ENCODE measurements at regions not wholly inside any gene's neighbourhood (a gene's known extent, or its start where the extent isn't known, plus 50 kb on each side); places are given as distances from the start of the nearest gene placed in this dataset.

GRCh38 chr20:11483697-11484096, 434.0 kb upstream of the BTBD3 start:
- Histone ChIP-seq H3K36me3 (ENCODE audit: control insufficient read depth, insufficient read depth, low read length) (no peaks in the 10 kb centered on the region), H3K4me1 (ENCODE audit: control insufficient read depth, insufficient read depth, low read length) (no peaks in the 10 kb centered on the region), H3K27me3 (ENCODE audit: control insufficient read depth, insufficient read depth, low read length) (no peaks in the 10 kb centered on the region), H3K27ac (ENCODE audit: low read depth, low read length) (no peak overlapping the region), H3K4me3 (ENCODE audit: low read depth, low read length) (no peak overlapping the region), H3K9me3 (ENCODE audit: control insufficient read depth, insufficient read depth, low read length) (no peaks in the 10 kb centered on the region)
- no peak for DNase-seq (ENCODE audit: low read depth in 4 of 6, low spot score in 6 of 6)
- WGBS (ENCODE audit: insufficient coverage) = no CpG with 5 or more reads among the region's 1 CpG

DNA sequence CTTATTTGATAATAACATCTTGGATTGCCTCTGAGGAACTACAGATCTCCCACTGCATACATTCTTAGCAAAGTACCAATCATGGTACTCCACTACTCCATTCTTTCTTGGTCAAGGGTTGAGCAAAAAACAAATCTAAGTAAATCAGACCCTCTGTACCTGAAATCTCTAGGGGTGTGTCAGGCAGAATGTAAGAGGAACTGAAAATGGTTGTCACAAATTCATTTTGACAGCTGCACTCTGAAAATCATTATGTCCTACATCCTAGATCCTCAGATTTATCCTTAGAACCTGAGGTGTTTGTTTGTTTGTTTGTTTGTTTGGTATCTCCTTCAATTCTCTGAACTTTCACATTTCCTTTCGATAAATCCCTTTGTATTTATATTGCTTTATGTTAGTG, 433.2 kb upstream of the BTBD3 start:
- DNase-seq (ENCODE audit: low read depth in 4 of 6, low spot score in 6 of 6) = no peak
- WGBS (ENCODE audit: insufficient coverage) = no CpG with 5 or more reads among the region's 1 CpG
- Histone ChIP-seq H3K27ac (ENCODE audit: low read depth, low read length) (no peak overlapping the region), H3K27me3 (ENCODE audit: control insufficient read depth, insufficient read depth, low read length) (no peaks in the 10 kb centered on the region), H3K36me3 (ENCODE audit: control insufficient read depth, insufficient read depth, low read length) (no peaks in the 10 kb centered on the region), H3K9me3 (ENCODE audit: control insufficient read depth, insufficient read depth, low read length) (no peaks in the 10 kb centered on the region), H3K4me1 (ENCODE audit: control insufficient read depth, insufficient read depth, low read length) (no peaks in the 10 kb centered on the region), H3K4me3 (ENCODE audit: low read depth, low read length) (no peak overlapping the region)

- Histone ChIP-seq H3K4me3 (ENCODE audit: low read depth, low read length) (no peak overlapping the region), H3K36me3 (ENCODE audit: control insufficient read depth, insufficient read depth, low read length) (no peaks in the 10 kb centered on the region), H3K9me3 (ENCODE audit: control insufficient read depth, insufficient read depth, low read length) (no peaks in the 10 kb centered on the region), H3K4me1 (ENCODE audit: control insufficient read depth, insufficient read depth, low read length) (no peaks in the 10 kb centered on the region), H3K27ac (ENCODE audit: low read depth, low read length) (no peak overlapping the region), H3K27me3 (ENCODE audit: control insufficient read depth, insufficient read depth, low read length) (no peaks in the 10 kb centered on the region)
- DNase-seq (ENCODE audit: low read depth in 4 of 6, low spot score in 6 of 6) = no peak
Measured at GRCh38 chr20:11492386-11492785, 425.3 kb upstream of the BTBD3 start.

DNA sequence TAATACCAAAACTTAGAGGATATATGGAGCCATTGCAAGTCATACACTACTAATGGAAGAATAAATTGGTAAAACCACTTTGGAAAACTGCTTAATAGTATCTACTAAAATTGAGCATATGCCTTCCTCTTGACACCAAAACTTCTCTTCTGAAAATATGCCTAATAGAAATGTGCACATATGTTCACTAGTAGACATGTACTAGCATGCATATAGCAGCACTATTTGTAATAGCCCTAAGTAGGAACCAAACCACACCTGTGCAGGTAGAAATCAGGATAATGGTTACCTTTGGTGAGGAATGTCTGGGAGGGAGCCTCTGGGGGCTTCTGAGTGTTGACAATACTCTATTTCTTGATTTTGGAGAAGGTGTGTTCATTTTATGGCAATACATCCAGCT, 424.8 kb upstream of the BTBD3 start:
- Histone ChIP-seq H3K4me3 (ENCODE audit: low read depth, low read length) (no peak overlapping the region), H3K27me3 (ENCODE audit: control insufficient read depth, insufficient read depth, low read length) (no peaks in the 10 kb centered on the region), H3K9me3 (ENCODE audit: control insufficient read depth, insufficient read depth, low read length) (no peaks in the 10 kb centered on the region), H3K27ac (ENCODE audit: low read depth, low read length) (no peak overlapping the region), H3K36me3 (ENCODE audit: control insufficient read depth, insufficient read depth, low read length) (no peaks in the 10 kb centered on the region), H3K4me1 (ENCODE audit: control insufficient read depth, insufficient read depth, low read length) (no peaks in the 10 kb centered on the region)
- DNase-seq (ENCODE audit: low read depth in 4 of 6, low spot score in 6 of 6) = no peak

GRCh38 chr20:11496380-11496779, 421.3 kb upstream of the BTBD3 start:
- DNase-seq (ENCODE audit: low read depth in 4 of 6, low spot score in 6 of 6) = peak in 2 of 6 donors; percentile 1 to 9
- no peaks in the 10 kb centered on the region for H3K27me3 ChIP-seq (ENCODE audit: control insufficient read depth, insufficient read depth, low read length)
- no peaks in the 10 kb centered on the region for H3K36me3 ChIP-seq (ENCODE audit: control insufficient read depth, insufficient read depth, low read length)
- no peak overlapping the region for H3K4me3 ChIP-seq (ENCODE audit: low read depth, low read length)
- WGBS (ENCODE audit: insufficient coverage) = 43% methylated on average over 1 of the region's 2 CpGs
- no peaks in the 10 kb centered on the region for H3K9me3 ChIP-seq (ENCODE audit: control insufficient read depth, insufficient read depth, low read length)
- no peaks in the 10 kb centered on the region for H3K4me1 ChIP-seq (ENCODE audit: control insufficient read depth, insufficient read depth, low read length)
- no peak overlapping the region for H3K27ac ChIP-seq (ENCODE audit: low read depth, low read length)

GRCh38 chr20:11497545-11497944, 420.1 kb upstream of the BTBD3 start:
- no peaks in the 10 kb centered on the region for H3K9me3 ChIP-seq (ENCODE audit: control insufficient read depth, insufficient read depth, low read length)
- WGBS (ENCODE audit: insufficient coverage) = no CpG with 5 or more reads among the region's 1 CpG

DNA sequence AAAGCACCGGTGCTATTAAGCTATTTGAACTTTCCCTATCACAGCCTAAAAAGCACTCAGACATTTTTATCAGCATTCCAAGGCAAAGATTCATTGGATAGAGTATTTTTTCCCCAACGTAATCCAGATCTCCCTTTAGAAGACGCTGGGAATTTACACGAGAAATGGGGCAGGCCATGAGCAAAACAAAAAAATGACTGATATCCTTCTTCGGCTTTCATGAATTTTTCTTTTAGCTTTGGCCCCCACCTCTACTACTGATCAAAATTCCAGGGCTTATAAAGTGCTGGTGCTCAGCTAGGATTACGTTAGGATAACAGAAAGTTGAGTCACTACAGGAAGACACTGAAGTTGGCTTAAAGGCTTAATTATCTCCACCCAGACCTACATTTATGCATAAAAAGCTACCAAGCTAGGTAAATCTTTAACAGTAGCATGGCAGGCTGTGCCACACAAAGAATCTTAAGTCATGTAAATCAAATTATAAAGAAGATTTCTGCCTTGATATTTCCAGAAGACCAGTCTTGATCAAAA, 418.5 kb upstream of the BTBD3 start:
- Histone ChIP-seq H3K4me1 (ENCODE audit: control insufficient read depth, insufficient read depth, low read length) (no peaks in the 10 kb centered on the region), H3K36me3 (ENCODE audit: control insufficient read depth, insufficient read depth, low read length) (no peaks in the 10 kb centered on the region), H3K4me3 (ENCODE audit: low read depth, low read length) (no peak overlapping the region), H3K27me3 (ENCODE audit: control insufficient read depth, insufficient read depth, low read length) (no peaks in the 10 kb centered on the region), H3K9me3 (ENCODE audit: control insufficient read depth, insufficient read depth, low read length) (no peaks in the 10 kb centered on the region), H3K27ac (ENCODE audit: low read depth, low read length) (no peak overlapping the region)
- 93% methylated on average over 4 of the region's 6 CpGs for WGBS (ENCODE audit: insufficient coverage)
- no peak for DNase-seq (ENCODE audit: low read depth in 4 of 6, low spot score in 6 of 6)

More at GRCh38 chr20:11497545-11497944, 420.1 kb upstream of the BTBD3 start:
- DNase-seq (ENCODE audit: low read depth in 4 of 6, low spot score in 6 of 6) = peak in 1 of 6 donors; percentile 9
- no peaks in the 10 kb centered on the region for H3K36me3 ChIP-seq (ENCODE audit: control insufficient read depth, insufficient read depth, low read length)
- no peaks in the 10 kb centered on the region for H3K27me3 ChIP-seq (ENCODE audit: control insufficient read depth, insufficient read depth, low read length)
- no peaks in the 10 kb centered on the region for H3K4me1 ChIP-seq (ENCODE audit: control insufficient read depth, insufficient read depth, low read length)
- H3K27ac ChIP-seq (ENCODE audit: low read depth, low read length) = no peak overlapping the region
- H3K4me3 ChIP-seq (ENCODE audit: low read depth, low read length) = no peak overlapping the region

DNA sequence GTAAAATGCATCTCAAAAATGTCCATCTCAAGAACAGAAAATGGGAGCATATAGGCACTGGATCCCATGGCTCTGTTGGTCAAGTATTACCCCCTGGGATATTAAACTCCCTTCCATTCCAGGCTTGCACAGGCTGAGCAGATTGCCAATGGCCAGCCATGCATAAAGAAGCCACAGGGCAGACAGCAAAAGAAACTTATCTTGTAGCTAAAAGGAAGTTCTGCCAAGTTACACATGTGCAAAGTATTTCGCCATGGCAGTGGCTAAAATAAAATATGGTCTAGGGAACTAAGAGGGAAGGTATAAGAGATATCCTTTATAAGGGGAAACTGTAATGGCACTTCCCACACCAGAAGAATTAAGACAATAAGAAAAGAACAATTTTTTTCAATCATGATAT, 415.6 kb upstream of the BTBD3 start:
- Histone ChIP-seq H3K4me3 (ENCODE audit: low read depth, low read length) (no peak overlapping the region), H3K27me3 (ENCODE audit: control insufficient read depth, insufficient read depth, low read length) (no peaks in the 10 kb centered on the region), H3K4me1 (ENCODE audit: control insufficient read depth, insufficient read depth, low read length) (no peaks in the 10 kb centered on the region), H3K36me3 (ENCODE audit: control insufficient read depth, insufficient read depth, low read length) (no peaks in the 10 kb centered on the region), H3K27ac (ENCODE audit: low read depth, low read length) (no peak overlapping the region), H3K9me3 (ENCODE audit: control insufficient read depth, insufficient read depth, low read length) (peaks cover 1% of the 10 kb centered on the region)
- WGBS (ENCODE audit: insufficient coverage) = no CpG with 5 or more reads among the region's 1 CpG
- DNase-seq (ENCODE audit: low read depth in 4 of 6, low spot score in 6 of 6) = no peak

DNA sequence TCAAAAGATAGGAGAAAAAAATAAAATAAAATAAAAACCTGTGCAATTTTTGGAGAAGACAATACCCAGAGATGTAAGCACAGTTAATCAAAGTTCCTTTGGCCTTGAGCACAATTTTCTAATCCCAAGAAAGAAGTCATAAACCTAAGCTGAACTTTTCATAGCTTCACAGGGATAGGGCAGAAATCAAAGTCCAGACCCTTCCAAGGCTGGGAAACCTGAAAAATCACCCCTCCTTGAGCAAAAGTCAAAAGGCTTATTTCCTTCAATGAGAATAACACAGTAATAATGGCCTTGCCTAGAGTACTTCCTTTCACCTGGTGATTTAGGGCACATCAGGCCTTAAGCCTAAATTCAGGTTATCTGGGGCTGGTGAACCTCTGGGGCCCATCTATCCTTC, 415.0 kb upstream of the BTBD3 start:
- Histone ChIP-seq H3K27ac (ENCODE audit: low read depth, low read length) (no peak overlapping the region), H3K36me3 (ENCODE audit: control insufficient read depth, insufficient read depth, low read length) (no peaks in the 10 kb centered on the region), H3K4me3 (ENCODE audit: low read depth, low read length) (no peak overlapping the region), H3K9me3 (ENCODE audit: control insufficient read depth, insufficient read depth, low read length) (peaks cover 1% of the 10 kb centered on the region), H3K4me1 (ENCODE audit: control insufficient read depth, insufficient read depth, low read length) (no peaks in the 10 kb centered on the region), H3K27me3 (ENCODE audit: control insufficient read depth, insufficient read depth, low read length) (no peaks in the 10 kb centered on the region)
- no peak for DNase-seq (ENCODE audit: low read depth in 4 of 6, low spot score in 6 of 6)

GRCh38 chr20:11509776-11510175, 407.9 kb upstream of the BTBD3 start:
- peaks cover 1% of the 10 kb centered on the region for H3K9me3 ChIP-seq (ENCODE audit: control insufficient read depth, insufficient read depth, low read length)
- no peak overlapping the region for H3K4me3 ChIP-seq (ENCODE audit: low read depth, low read length)
- no peaks in the 10 kb centered on the region for H3K4me1 ChIP-seq (ENCODE audit: control insufficient read depth, insufficient read depth, low read length)
- H3K27ac ChIP-seq (ENCODE audit: low read depth, low read length) = no peak overlapping the region
- no peaks in the 10 kb centered on the region for H3K27me3 ChIP-seq (ENCODE audit: control insufficient read depth, insufficient read depth, low read length)
- H3K36me3 ChIP-seq (ENCODE audit: control insufficient read depth, insufficient read depth, low read length) = no peaks in the 10 kb centered on the region
- no peak for DNase-seq (ENCODE audit: low read depth in 4 of 6, low spot score in 6 of 6)

All from spinal cord (tissue), 9 donors.